ENCODE measurements at regions not wholly inside any gene's neighbourhood (a gene's known extent, or its start where the extent isn't known, plus 50 kb on each side); places are given as distances from the start of the nearest gene placed in this dataset.

GRCh38 chr1:209213989-209214388 is 369.5 kb upstream of the CAMK1G start:
- no peak for TF ChIP-seq CTCF (conservative IDR thresholded peaks at IDR 0.05 in 1 of 2, IDR thresholded peaks at IDR 0.05 in 1 of 2; ENCODE audit: extremely low read depth in 1 of 2, insufficient read depth in 1 of 2, low read depth in 1 of 2, low read length in 2 of 2)
- no peak for TF ChIP-seq EZH2 (IDR thresholded peaks at IDR 0.05; ENCODE audit: borderline replicate concordance, low read length)
